ENCODE measurements at regions not wholly inside any gene's neighbourhood (a gene's known extent, or its start where the extent isn't known, plus 50 kb on each side); places are given as distances from the start of the nearest gene placed in this dataset.

DNA sequence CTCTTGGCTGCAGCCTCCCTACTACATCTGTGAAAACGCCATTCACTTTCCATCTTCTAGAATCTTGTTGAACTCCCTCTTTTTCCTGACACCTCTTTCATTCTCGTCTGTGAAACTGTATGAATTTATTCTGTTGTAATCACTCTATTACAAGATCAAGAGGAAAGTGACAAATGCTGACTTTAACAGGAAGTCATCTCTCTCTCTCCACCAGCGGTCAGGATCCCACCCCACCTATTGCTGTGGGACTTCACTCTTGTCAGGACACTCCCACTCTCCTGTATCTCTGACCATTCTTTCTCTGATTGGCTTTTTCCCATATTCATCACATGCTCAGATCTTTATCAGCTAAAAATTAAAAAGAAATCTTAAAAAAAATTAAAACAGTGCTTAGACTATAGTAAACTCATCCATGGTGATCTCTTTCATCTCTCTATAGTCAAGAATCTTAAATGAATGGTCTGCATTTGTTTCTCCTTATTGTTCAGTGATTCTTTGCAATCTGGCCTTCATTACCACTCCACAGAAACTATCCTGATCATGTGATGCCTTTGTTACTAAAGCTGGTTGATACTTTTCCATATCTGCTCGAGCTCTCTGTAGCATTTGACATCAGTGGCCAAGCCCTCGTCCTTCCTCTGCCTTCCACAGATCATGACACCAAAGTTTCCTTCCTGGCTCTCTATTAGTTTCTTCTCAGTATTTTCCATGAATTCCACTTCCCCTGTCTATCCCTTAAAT, 113.6 kb downstream of the UCHL5 start:
- no peak for DNase-seq (ENCODE audit: low spot score in 2 of 2, unreplicated experiment in 2 of 2)
- Mint-ChIP-seq H3K27me3 (ENCODE audit: low read depth) (no peaks in the 10 kb centered on the region), H3K27ac (no peak overlapping the region), H3K4me1 (peaks cover 2% of the 10 kb centered on the region), H3K9me3 (peaks cover 20% of the 10 kb centered on the region), H3K36me3 (no peaks in the 10 kb centered on the region), H3K4me3 (no peak overlapping the region)
- TF ChIP-seq, protein P1, sequence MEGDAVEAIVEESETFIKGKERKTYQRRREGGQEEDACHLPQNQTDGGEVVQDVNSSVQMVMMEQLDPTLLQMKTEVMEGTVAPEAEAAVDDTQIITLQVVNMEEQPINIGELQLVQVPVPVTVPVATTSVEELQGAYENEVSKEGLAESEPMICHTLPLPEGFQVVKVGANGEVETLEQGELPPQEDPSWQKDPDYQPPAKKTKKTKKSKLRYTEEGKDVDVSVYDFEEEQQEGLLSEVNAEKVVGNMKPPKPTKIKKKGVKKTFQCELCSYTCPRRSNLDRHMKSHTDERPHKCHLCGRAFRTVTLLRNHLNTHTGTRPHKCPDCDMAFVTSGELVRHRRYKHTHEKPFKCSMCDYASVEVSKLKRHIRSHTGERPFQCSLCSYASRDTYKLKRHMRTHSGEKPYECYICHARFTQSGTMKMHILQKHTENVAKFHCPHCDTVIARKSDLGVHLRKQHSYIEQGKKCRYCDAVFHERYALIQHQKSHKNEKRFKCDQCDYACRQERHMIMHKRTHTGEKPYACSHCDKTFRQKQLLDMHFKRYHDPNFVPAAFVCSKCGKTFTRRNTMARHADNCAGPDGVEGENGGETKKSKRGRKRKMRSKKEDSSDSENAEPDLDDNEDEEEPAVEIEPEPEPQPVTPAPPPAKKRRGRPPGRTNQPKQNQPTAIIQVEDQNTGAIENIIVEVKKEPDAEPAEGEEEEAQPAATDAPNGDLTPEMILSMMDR (IDR thresholded peaks at IDR 0.05; ENCODE audit: unreplicated experiment) = no peak

DNA sequence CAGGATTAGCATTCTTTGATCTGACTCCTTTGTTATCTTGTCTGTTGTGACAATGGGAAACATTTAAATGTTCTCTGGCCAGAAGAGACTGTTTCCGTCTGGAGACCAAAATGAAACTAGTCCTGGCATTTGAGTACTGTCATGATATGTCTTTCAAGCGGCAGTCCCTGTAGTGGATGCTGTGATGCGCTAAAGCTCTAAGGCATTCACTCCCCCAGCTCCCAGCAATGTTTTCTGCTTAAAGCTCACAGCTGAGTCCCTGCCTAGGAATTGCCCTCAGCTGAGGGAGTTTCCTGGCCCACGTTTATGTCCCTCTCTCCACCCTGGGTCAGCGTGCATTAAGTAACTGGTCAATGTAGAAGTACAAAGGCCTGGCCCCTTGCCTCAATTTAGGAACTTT, 109.4 kb downstream of the UCHL5 start:
- peaks cover 6% of the 10 kb centered on the region for H3K4me1 Mint-ChIP-seq
- DNase-seq (ENCODE audit: low spot score in 2 of 2, unreplicated experiment in 2 of 2) = no peak
- H3K27ac Mint-ChIP-seq = no peak overlapping the region
- H3K36me3 Mint-ChIP-seq = no peaks in the 10 kb centered on the region
- H3K27me3 Mint-ChIP-seq (ENCODE audit: low read depth) = no peaks in the 10 kb centered on the region
- TF ChIP-seq, protein P1 (IDR thresholded peaks at IDR 0.05; ENCODE audit: unreplicated experiment) = no peak
- peaks cover 12% of the 10 kb centered on the region for H3K9me3 Mint-ChIP-seq
- no peak overlapping the region for H3K4me3 Mint-ChIP-seq

DNA sequence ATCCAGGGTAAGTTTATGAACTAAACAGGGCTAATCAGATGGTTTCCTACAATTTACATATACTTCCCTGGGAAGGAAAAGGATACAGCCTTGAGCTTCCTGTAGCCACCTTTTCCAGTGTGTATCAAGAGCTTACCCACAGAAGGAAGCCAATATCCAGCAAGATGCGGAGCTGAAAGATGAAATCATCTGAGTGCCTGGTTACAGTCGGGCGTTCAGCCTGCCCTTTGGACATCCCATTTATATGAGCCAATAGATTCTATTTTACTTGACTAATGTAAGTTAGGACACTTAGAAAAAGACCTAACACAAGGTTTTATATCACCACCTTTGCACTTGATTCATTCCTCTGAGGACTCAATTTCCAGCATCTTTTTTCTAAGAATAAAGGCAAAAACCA, 108.2 kb downstream of the UCHL5 start:
- H3K9me3 Mint-ChIP-seq = peaks cover 6% of the 10 kb centered on the region

GRCh38 chr1:192951691-192952460, 107.3 kb downstream of the UCHL5 start:
- Mint-ChIP-seq H3K27me3 (ENCODE audit: low read depth) (no peaks in the 10 kb centered on the region), H3K9me3 (peaks cover 6% of the 10 kb centered on the region), H3K4me3 (no peak overlapping the region), H3K27ac (peak overlapping the region; percentile 1), H3K36me3 (no peaks in the 10 kb centered on the region), H3K4me1 (peaks cover 6% of the 10 kb centered on the region)
- TF ChIP-seq, protein P1 (IDR thresholded peaks at IDR 0.05; ENCODE audit: unreplicated experiment) = no peak
- DNase-seq (ENCODE audit: low spot score in 2 of 2, unreplicated experiment in 2 of 2) = no peak

More for the DNA sequence above, 108.2 kb downstream of the UCHL5 start:
- no peaks in the 10 kb centered on the region for H3K36me3 Mint-ChIP-seq
- H3K4me3 Mint-ChIP-seq = no peak overlapping the region
- no peaks in the 10 kb centered on the region for H3K27me3 Mint-ChIP-seq (ENCODE audit: low read depth)
- no peak for DNase-seq (ENCODE audit: low spot score in 2 of 2, unreplicated experiment in 2 of 2)
- no peak overlapping the region for H3K27ac Mint-ChIP-seq
- H3K4me1 Mint-ChIP-seq = peaks cover 6% of the 10 kb centered on the region
- TF ChIP-seq, protein P1 (IDR thresholded peaks at IDR 0.05; ENCODE audit: unreplicated experiment) = no peak

GRCh38 chr1:192952646-192953045, 106.5 kb downstream of the UCHL5 start:
- Mint-ChIP-seq H3K9me3 (peaks cover 6% of the 10 kb centered on the region), H3K36me3 (no peaks in the 10 kb centered on the region), H3K27ac (no peak overlapping the region), H3K4me3 (no peak overlapping the region), H3K27me3 (ENCODE audit: low read depth) (no peaks in the 10 kb centered on the region), H3K4me1 (peaks cover 6% of the 10 kb centered on the region)
- no peak for DNase-seq (ENCODE audit: low spot score in 2 of 2, unreplicated experiment in 2 of 2)
- TF ChIP-seq, protein P1 (IDR thresholded peaks at IDR 0.05; ENCODE audit: unreplicated experiment) = no peak

All from mesothelial cell of epicardium (in vitro differentiated cells).